Lower leg skin (tissue), 4 donors: ENCODE measurements at regions not wholly inside any gene's neighbourhood (a gene's known extent, or its start where the extent isn't known, plus 50 kb on each side); places are given as distances from the start of the nearest gene placed in this dataset.

Source experiments
- DNase-seq, 2 donors: peaks; one replicate each; pipeline ENCODE4 v3.0.0-alpha.2; 2019; ENCODE audit warnings: low spot score in 2 of 2
- H3K4me3 ChIP-seq: fragments of 200-600 bp; sonication (generic); 2 replicates; pipeline ENCODE4 v1.5.1; 2017; ENCODE audit warnings: mild to moderate bottlenecking, low read depth; ENCODE audit not compliant: poor library complexity, severe bottlenecking
- POLR2A ChIP-seq, 2 donors: fragments of 450-650 bp; IDR thresholded peaks; one replicate each; pipeline ENCODE4 v1.6.1; 2016 to 2017; ENCODE audit warnings: antibody characterized with exemption in 2 of 2, mild to moderate bottlenecking in 1 of 2, moderate library complexity in 1 of 2
- WGBS, 2 donors: methylation state at CpG; one replicate each; pipeline ENCODE4 v1.1.5; 2018; 5-methylcytosine and 5-hydroxymethylcytosine counted together
- intact Hi-C: fragments of 100-400 bp; cut with DNase I; formaldehyde crosslinking; loops from one replicate; pipeline ENCODE4 v1.15.0; 2023; ENCODE audit warnings: low total_unique reads
- TF ChIP-seq, protein P1 (sequence below), 3 donors: fragments of 450-650 bp; IDR thresholded peaks; one replicate each; pipeline ENCODE4 v1.5.1; 2016; ENCODE audit warnings: antibody characterized with exemption in 3 of 3, mild to moderate bottlenecking in 3 of 3, moderate library complexity in 2 of 3

DNA sequence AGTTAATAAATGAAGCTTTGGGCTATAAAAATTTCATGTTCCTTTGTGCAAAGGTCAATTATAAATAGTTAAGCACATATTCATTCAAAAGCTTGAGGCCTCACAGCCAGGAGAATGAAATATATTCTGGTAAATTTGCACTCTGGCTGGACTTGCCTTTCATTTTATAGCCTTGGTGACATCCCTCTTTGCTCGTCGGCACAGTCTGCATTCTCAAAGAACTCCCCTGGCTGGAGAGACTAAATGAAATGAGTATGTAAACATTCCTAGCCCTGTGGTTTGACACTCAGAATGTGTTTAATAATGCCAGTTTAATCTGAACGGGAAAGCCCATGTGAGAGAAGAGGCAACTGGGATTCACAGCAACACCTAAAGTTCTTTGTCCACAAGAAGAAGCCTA, 285.6 kb downstream of the BRINP1 start:
- intact Hi-C loops, result no loop called here
- no peak for DNase-seq
- 58 to 72% methylated on average over 3 of the region's 3 CpGs for WGBS, 2 donors
- TF ChIP-seq, protein P1, sequence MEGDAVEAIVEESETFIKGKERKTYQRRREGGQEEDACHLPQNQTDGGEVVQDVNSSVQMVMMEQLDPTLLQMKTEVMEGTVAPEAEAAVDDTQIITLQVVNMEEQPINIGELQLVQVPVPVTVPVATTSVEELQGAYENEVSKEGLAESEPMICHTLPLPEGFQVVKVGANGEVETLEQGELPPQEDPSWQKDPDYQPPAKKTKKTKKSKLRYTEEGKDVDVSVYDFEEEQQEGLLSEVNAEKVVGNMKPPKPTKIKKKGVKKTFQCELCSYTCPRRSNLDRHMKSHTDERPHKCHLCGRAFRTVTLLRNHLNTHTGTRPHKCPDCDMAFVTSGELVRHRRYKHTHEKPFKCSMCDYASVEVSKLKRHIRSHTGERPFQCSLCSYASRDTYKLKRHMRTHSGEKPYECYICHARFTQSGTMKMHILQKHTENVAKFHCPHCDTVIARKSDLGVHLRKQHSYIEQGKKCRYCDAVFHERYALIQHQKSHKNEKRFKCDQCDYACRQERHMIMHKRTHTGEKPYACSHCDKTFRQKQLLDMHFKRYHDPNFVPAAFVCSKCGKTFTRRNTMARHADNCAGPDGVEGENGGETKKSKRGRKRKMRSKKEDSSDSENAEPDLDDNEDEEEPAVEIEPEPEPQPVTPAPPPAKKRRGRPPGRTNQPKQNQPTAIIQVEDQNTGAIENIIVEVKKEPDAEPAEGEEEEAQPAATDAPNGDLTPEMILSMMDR (IDR thresholded peaks at IDR 0.05), result no peak
- no peak for TF ChIP-seq POLR2A (IDR thresholded peaks at IDR 0.05)
- no peak overlapping the region for H3K4me3 ChIP-seq

DNA sequence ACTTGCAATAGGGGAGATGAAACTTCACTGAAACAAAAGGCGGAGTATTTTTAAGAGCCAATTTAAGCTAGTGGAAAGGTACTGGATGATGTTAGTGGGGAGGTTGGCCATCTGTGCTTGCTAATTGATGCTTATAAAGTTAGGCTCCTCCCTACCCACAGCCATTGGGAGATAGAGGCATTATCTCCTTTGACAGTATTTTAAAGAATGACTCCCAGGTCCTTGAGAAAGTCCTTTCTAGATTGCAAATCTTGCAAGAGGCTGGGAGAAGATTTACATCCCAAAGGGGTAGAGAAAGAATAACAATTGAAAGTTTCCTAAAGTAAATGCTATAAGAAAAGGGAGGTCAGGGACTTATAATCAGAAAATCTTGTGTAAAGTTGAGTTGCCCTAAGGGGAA, 282.6 kb downstream of the BRINP1 start:
- intact Hi-C loops, result no loop called here
- H3K4me3 ChIP-seq, result no peak overlapping the region
- no peak for DNase-seq
- 89 to 97% methylated on average over 1 of the region's 1 CpG for WGBS, 2 donors
- TF ChIP-seq, protein P1 (IDR thresholded peaks at IDR 0.05), result no peak
- no peak for TF ChIP-seq POLR2A (IDR thresholded peaks at IDR 0.05)

DNA sequence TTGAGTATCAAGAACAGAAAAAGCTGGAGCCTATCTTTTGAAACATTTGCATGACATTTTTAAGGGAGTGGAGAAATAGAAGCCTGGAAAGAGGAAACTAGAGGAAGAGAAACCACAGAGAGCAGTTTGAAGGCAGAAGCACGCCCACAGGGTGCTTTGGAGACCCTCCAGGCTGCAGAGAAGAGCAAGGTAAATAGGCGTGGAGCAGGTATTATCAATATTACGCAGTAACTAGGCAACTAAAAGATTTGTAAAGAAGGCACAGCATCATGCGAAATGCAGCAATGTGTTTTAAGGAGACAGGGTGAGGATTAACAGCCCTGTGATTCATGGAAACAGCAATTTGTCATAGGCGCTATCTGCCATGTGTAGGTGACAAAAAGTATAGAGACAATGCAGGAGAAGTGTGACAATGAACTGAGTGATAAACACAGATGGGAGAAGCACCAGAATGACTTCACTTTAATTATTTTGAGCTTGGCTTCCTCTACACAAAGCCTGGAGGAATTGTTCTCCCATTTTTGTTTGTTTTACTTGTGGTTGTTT, 281.2 kb downstream of the BRINP1 start:
- intact Hi-C loops, result no loop called here
- no peak overlapping the region for H3K4me3 ChIP-seq
- TF ChIP-seq POLR2A (IDR thresholded peaks at IDR 0.05), result no peak
- TF ChIP-seq, protein P1 (IDR thresholded peaks at IDR 0.05), result no peak
- no peak for DNase-seq
- 46 to 58% methylated on average over 5 of the region's 5 CpGs for WGBS, 2 donors

DNA sequence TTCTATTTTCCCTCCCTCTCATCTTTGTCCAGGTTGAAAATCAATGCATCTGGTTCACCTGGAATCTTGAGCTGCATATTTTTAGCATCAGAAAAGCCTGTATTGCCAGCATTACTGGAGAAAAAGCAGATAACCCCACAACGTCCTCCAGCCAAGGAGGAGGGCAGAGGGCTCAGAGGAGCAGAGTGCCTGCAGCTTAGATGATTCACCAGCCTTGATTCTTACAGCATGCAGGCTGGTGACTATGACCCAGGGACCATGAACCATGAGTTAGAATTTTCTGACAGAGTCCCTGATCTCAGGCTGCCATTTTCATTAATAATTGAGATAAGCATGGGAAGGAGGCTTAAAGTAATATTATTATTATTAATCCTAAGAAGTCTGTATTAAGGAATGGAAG, 278.2 kb downstream of the BRINP1 start:
- TF ChIP-seq POLR2A (IDR thresholded peaks at IDR 0.05), result no peak
- TF ChIP-seq, protein P1 (IDR thresholded peaks at IDR 0.05), result no peak
- WGBS, 2 donors, result 5 to 20% methylated on average over 1 of the region's 1 CpG
- no peak overlapping the region for H3K4me3 ChIP-seq
- no peak for DNase-seq
- intact Hi-C loops, result no loop called here

DNA sequence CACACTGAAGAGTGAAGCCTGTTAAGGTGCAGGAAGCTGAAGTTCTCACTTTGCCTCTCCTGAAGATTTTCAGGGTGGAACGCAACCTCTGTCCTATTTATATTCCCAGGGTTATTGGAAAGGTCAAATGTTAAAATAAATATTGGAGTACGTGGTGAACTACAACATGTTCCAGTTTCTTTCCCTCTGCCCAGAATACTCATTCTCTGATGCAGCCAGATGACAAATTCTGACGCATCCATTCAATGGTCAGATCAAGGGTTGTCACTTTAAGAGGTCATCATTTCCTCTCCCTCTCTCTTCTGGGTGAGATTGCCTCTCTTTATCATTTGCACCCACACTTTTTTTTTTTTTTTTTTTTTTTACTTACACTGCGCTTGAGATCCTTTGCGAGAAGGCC, 277.1 kb downstream of the BRINP1 start:
- no peak overlapping the region for H3K4me3 ChIP-seq
- 88 to 89% methylated on average over 5 of the region's 5 CpGs for WGBS, 2 donors
- no peak for DNase-seq
- TF ChIP-seq POLR2A (IDR thresholded peaks at IDR 0.05), result no peak
- TF ChIP-seq, protein P1 (IDR thresholded peaks at IDR 0.05), result no peak
- intact Hi-C loops, result no loop called here

DNA sequence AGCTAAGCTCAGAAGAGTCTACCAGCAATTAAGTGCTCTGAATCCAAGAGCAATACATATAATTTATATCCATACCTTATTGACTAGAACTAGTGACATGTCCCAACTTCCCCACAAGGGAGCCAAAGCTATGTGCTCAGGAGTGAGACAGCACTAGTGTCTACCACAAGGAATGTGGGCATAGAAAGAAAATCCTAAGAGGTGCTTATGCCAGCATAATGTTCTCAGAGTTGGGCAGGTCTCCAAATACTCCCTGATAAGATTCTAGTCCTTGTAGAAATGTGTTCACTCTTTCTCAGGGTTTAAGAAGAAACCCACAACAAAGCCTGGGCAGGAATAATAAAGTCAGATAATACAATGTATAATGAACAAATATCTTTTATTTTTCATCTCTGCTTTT, 275.1 kb downstream of the BRINP1 start:
- intact Hi-C loops, result no loop called here
- H3K4me3 ChIP-seq, result no peak overlapping the region
- no peak for DNase-seq
- no peak for TF ChIP-seq POLR2A (IDR thresholded peaks at IDR 0.05)
- TF ChIP-seq, protein P1 (IDR thresholded peaks at IDR 0.05), result no peak
